ENCODE measurements at regions not wholly inside any gene's neighbourhood (a gene's known extent, or its start where the extent isn't known, plus 50 kb on each side); places are given as distances from the start of the nearest gene placed in this dataset.

DNA sequence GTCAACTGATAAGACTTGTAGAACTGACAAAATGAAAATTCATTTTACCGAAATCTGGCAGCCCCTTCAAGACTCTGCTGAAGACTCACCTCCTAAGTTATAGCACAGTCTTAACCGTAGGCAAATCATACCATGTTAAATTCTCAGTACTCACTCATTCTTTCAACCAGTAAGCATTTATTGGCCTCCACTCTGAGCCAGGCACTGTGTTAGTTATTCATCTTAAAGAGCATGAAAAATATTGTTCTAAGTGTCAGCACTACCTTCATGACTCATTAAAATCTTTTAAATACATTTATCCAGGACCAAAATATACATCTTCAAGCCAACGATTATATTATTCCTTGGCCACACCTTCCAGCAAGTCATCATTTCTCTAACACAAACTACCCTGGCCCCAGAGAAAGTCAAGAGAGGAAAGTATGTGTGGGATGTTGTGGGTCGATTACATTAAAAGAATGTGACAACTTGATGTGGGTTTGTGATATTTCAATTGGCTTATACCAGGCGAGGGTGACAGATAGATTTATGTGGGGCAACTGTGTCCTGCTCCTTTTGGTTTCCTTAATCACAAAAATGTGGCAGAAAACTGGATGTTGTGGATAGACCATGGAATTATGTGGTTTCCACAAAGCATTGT is 55.0 kb downstream of the TMEM30B start:
- no peak for TF ChIP-seq FOXM1 (IDR thresholded peaks at IDR 0.05; ENCODE audit: borderline replicate concordance)
- TF ChIP-seq ELF4 (IDR thresholded peaks at IDR 0.05): no peak

Measured in HEK293T (cell line).